AG09319 (cell line): ENCODE measurements at regions not wholly inside any gene's neighbourhood (a gene's known extent, or its start where the extent isn't known, plus 50 kb on each side); places are given as distances from the start of the nearest gene placed in this dataset.

Source experiments
- DNase-seq: peaks from one replicate; pipeline ENCODE4 v3.0.0-alpha.2; 2010; ENCODE audit warnings: low read depth; ENCODE audit errors: extremely low read depth
- CTCF ChIP-seq: IDR thresholded peaks from 2 replicates; pipeline ENCODE4 v1.5.1; 2011; ENCODE audit warnings: low read depth, mild to moderate bottlenecking, inconsistent platforms, low read length, moderate library complexity

- DNase-seq = no peak
- no peak for TF ChIP-seq CTCF
Measured at GRCh38 chr6:159443417-159443920, 249.6 kb downstream of the SOD2 start.

GRCh38 chr6:159441704-159441981 is 251.4 kb downstream of the SOD2 start:
- TF ChIP-seq CTCF = no peak
- DNase-seq = no peak

GRCh38 chr6:159440911-159441703 is 251.9 kb downstream of the SOD2 start:
- DNase-seq = no peak

GRCh38 chr6:159440349-159440748 is 252.7 kb downstream of the SOD2 start:
- no peak for TF ChIP-seq CTCF
- no peak for DNase-seq

More at GRCh38 chr6:159440911-159441703, 251.9 kb downstream of the SOD2 start:
- no peak for TF ChIP-seq CTCF

DNA sequence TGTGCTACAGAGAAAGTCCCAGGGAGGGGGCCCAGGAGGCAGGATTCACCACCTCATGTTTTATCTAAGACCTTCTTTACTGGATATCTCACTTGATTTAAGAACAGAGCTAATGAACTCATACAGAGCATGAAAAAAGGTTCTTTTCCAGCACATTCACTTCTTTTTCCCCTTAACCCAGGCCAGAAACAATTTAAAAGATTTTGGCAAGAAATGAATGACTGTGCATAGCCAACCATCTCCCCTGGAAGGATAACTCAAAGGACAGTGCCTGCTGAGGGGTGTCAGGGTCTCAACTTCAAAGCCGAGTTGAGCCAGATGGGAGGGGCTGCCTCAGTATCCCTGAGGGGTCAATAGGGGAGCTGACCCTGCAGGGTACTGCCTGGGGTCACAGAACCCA is 253.4 kb downstream of the SOD2 start:
- no peak for DNase-seq
- no peak for TF ChIP-seq CTCF

DNA sequence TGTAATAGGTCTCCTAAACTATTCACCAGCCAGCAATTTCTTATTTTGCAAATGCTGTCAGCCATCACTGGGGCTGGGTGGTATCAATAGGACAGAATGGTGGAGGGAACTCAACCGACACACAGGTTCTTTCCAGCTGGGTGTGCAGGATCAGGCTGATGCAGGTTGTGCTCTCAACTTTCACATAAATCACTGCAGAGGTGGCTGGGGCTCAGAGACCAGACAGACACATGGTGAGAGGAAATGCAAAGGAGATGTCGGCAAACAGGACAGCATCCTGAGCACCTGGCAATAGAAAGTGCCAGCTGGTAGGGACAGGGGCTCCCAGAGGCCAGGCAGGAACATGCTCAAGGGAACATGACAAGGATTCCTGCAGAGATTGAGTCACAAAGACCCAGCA is 254.9 kb downstream of the SOD2 start:
- no peak for TF ChIP-seq CTCF
- DNase-seq = no peak

DNA sequence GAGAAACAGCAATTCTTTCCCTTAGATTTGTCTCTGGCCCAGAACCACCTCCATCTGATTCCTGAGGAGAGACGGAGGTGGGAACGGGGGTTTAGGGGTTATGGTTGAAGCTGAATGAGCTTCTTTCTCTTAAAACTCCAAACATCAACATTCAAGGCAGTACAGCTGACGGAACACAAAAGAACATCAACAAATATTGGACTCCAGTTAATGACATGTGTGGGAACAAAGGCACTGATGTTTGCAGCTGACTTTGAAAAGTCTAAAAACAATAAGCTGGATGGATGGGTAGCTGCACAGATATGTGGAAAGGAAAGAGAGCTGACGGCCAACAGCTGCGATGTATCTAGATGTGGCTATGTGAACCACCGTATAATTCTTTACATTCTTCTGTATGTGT is 256.5 kb downstream of the SOD2 start:
- DNase-seq = no peak
- TF ChIP-seq CTCF = no peak
